HCT116 (cell line): ENCODE measurements at regions not wholly inside any gene's neighbourhood (a gene's known extent, or its start where the extent isn't known, plus 50 kb on each side); places are given as distances from the start of the nearest gene placed in this dataset.

Experiments
- EGR1 ChIP-seq: IDR thresholded peaks from 2 replicates; pipeline ENCODE4 v1.6.1; 2012; ENCODE audit warnings: low read depth
- EZH2 ChIP-seq: fragments of 200-600 bp; sonication (generic); IDR thresholded peaks from 2 replicates; pipeline ENCODE4 v1.6.1; 2017; ENCODE audit warnings: antibody characterized with exemption, mixed run types
- EZH2phosphoT487 ChIP-seq: fragments of 200-600 bp; IDR thresholded peaks from 2 replicates; pipeline ENCODE4 v1.6.1; 2018; ENCODE audit warnings: antibody characterized with exemption, borderline replicate concordance
- POLR2A ChIP-seq: IDR thresholded peaks from 2 replicates; pipeline ENCODE4 v1.7.0; 2011; ENCODE audit warnings: borderline replicate concordance; ENCODE audit not compliant: insufficient read depth, insufficient read length; ENCODE audit errors: extremely low read depth
- POLR2AphosphoS5 ChIP-seq: IDR thresholded peaks from 2 replicates; pipeline ENCODE4 v1.6.1; 2011; ENCODE audit warnings: mild to moderate bottlenecking, low read depth, low read length, moderate library complexity
- ZBTB33 ChIP-seq: IDR thresholded peaks from 2 replicates; pipeline ENCODE4 v1.6.1; 2011; ENCODE audit warnings: mild to moderate bottlenecking, low read length, moderate library complexity; ENCODE audit not compliant: insufficient replicate concordance; ENCODE audit errors: extremely low read depth
- TF ChIP-seq, protein P1 (sequence below), 3 experiments: fragments of 200-600 bp in 1 of 3; sonication (generic) in 1 of 3; IDR thresholded peaks in 2 of 3; conservative IDR thresholded peaks in 1 of 3; 2 replicates each; pipeline ENCODE4 v1.5.1; 2012 to 2017; ENCODE audit warnings: low read depth in 2 of 3, low read length in 2 of 3, antibody characterized with exemption in 1 of 3, borderline replicate concordance in 1 of 3, control low read depth in 1 of 3, mild to moderate bottlenecking in 1 of 3, mixed read lengths in 1 of 3, mixed run types in 1 of 3, moderate library complexity in 1 of 3; ENCODE audit not compliant: insufficient read depth in 1 of 3

- TF ChIP-seq POLR2A (no peak), ZBTB33 (no peak), EZH2 (no peak), EZH2phosphoT487 (no peak), POLR2AphosphoS5 (no peak), EGR1 (no peak)
- TF ChIP-seq, protein P1, sequence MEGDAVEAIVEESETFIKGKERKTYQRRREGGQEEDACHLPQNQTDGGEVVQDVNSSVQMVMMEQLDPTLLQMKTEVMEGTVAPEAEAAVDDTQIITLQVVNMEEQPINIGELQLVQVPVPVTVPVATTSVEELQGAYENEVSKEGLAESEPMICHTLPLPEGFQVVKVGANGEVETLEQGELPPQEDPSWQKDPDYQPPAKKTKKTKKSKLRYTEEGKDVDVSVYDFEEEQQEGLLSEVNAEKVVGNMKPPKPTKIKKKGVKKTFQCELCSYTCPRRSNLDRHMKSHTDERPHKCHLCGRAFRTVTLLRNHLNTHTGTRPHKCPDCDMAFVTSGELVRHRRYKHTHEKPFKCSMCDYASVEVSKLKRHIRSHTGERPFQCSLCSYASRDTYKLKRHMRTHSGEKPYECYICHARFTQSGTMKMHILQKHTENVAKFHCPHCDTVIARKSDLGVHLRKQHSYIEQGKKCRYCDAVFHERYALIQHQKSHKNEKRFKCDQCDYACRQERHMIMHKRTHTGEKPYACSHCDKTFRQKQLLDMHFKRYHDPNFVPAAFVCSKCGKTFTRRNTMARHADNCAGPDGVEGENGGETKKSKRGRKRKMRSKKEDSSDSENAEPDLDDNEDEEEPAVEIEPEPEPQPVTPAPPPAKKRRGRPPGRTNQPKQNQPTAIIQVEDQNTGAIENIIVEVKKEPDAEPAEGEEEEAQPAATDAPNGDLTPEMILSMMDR (IDR thresholded peaks at IDR 0.05 in 2 of 3, conservative IDR thresholded peaks at IDR 0.05 in 1 of 3; ENCODE audit: borderline replicate concordance in 1 of 3, insufficient read depth in 1 of 3, low read depth in 2 of 3, low read length in 2 of 3) = no peak
Observed at GRCh38 chr16:60200161-60200560, 1466.0 kb upstream of the GOT2 start.
